IMR-90 (cell line): ENCODE measurements at regions not wholly inside any gene's neighbourhood (a gene's known extent, or its start where the extent isn't known, plus 50 kb on each side); places are given as distances from the start of the nearest gene placed in this dataset.

Experiments
- BHLHE40 ChIP-seq: fragments of 150-350 bp; IDR thresholded peaks from 2 replicates; pipeline ENCODE4 v1.6.1; 2016; ENCODE audit warnings: mild to moderate bottlenecking, low read depth, low read length
- CEBPB ChIP-seq: IDR thresholded peaks from 2 replicates; pipeline ENCODE4 v1.6.1; 2012; ENCODE audit warnings: low read depth, low read length, improper control_type of control experiment
- CHD1 ChIP-seq: IDR thresholded peaks from 2 replicates; pipeline ENCODE4 v1.6.1; 2012; ENCODE audit warnings: low read depth, low read length, improper control_type of control experiment
- CTCF ChIP-seq: conservative IDR thresholded peaks from 2 replicates; pipeline ENCODE4 v1.5.1; 2012; ENCODE audit warnings: mild to moderate bottlenecking, low read depth, low read length, improper control_type of control experiment
- ELK1 ChIP-seq: fragments of 150-350 bp; IDR thresholded peaks from 2 replicates; pipeline ENCODE4 v1.6.1; 2016; ENCODE audit warnings: low read depth, mild to moderate bottlenecking, low read length, moderate library complexity, borderline replicate concordance
- FOS ChIP-seq: fragments of 150-350 bp; IDR thresholded peaks from 2 replicates; pipeline ENCODE4 v1.6.1; 2016; ENCODE audit warnings: low read depth, low read length
- MAFK ChIP-seq: IDR thresholded peaks from 2 replicates; pipeline ENCODE4 v1.6.1; 2012; ENCODE audit warnings: low read depth, low read length, improper control_type of control experiment
- MAZ ChIP-seq: IDR thresholded peaks from 2 replicates; pipeline ENCODE4 v1.6.1; 2012; ENCODE audit warnings: low read depth, mild to moderate bottlenecking, low read length, improper control_type of control experiment, moderate library complexity, borderline replicate concordance
- MXI1 ChIP-seq: IDR thresholded peaks from 2 replicates; pipeline ENCODE4 v1.6.1; 2012; ENCODE audit warnings: low read depth, mild to moderate bottlenecking, low read length, moderate library complexity, borderline replicate concordance
- NFE2L2 ChIP-seq: fragments of 150-350 bp; IDR thresholded peaks from 2 replicates; pipeline ENCODE4 v1.6.1; 2016; ENCODE audit warnings: low read depth, mild to moderate bottlenecking, low read length
- POLR2A ChIP-seq: IDR thresholded peaks from 2 replicates; pipeline ENCODE4 v1.6.1; 2012; ENCODE audit warnings: mild to moderate bottlenecking, low read depth, low read length
- RAD21 ChIP-seq: IDR thresholded peaks from 2 replicates; pipeline ENCODE4 v1.6.1; 2012; ENCODE audit warnings: low read length, improper control_type of control experiment
- SMC3 ChIP-seq: fragments of 150-350 bp; IDR thresholded peaks from 2 replicates; pipeline ENCODE4 v1.6.1; 2016; ENCODE audit warnings: low read depth, mild to moderate bottlenecking, antibody characterized with exemption, low read length, moderate library complexity
- USF2 ChIP-seq: fragments of 150-350 bp; IDR thresholded peaks from 2 replicates; pipeline ENCODE4 v1.6.1; 2017; ENCODE audit warnings: mild to moderate bottlenecking, antibody characterized with exemption, low read length, low read depth

- TF ChIP-seq CTCF (no peak), POLR2A (no peak), USF2 (no peak), SMC3 (no peak), BHLHE40 (no peak), FOS (no peak), NFE2L2 (no peak), ELK1 (no peak), CHD1 (no peak), MAFK (no peak), CEBPB (no peak), RAD21 (no peak), MXI1 (no peak), MAZ (no peak)
Measured at GRCh38 chr11:110791621-110792020, 79.4 kb upstream of the ARHGAP20 start.
